HEK293T (cell line): ENCODE measurements at regions not wholly inside any gene's neighbourhood (a gene's known extent, or its start where the extent isn't known, plus 50 kb on each side); places are given as distances from the start of the nearest gene placed in this dataset.

Experiments
- CTCF ChIA-PET: fragments of 350-600 bp; formaldehyde crosslinking; extraction: SDS; loops from one replicate; lab custom pipeline; 2021; ENCODE audit warnings: antibody characterized with exemption, inconsistent platforms; lab: Yijun Ruan, JAX
- POLR2A ChIA-PET: fragments of 350-600 bp; formaldehyde crosslinking; extraction: SDS; loops from one replicate; lab custom pipeline; 2020; ENCODE audit warnings: antibody characterized with exemption, inconsistent platforms; lab: Yijun Ruan, JAX
- DNase-seq: peaks from one replicate; pipeline ENCODE4 v3.0.0; 2012; ENCODE audit warnings: mixed read lengths; ENCODE audit errors: extremely low spot score
- ARNT ChIP-seq: fragments of 450-650 bp; IDR thresholded peaks from 2 replicates; pipeline ENCODE4 v1.6.1; 2017; ENCODE audit warnings: mild to moderate bottlenecking
- BHLHE40 ChIP-seq: fragments of 450-650 bp; IDR thresholded peaks from 2 replicates; pipeline ENCODE4 v1.6.1; 2016; ENCODE audit warnings: mild to moderate bottlenecking, moderate library complexity, borderline replicate concordance
- CTBP1 ChIP-seq: fragments of 450-650 bp; IDR thresholded peaks from 2 replicates; pipeline ENCODE4 v1.6.1; 2016; ENCODE audit warnings: borderline replicate concordance
- ELF4 ChIP-seq: fragments of 450-650 bp; IDR thresholded peaks from 2 replicates; pipeline ENCODE4 v1.6.1; 2017; ENCODE audit warnings: antibody characterized with exemption
- FOXA1 ChIP-seq: fragments of 450-650 bp; IDR thresholded peaks from 2 replicates; pipeline ENCODE4 v1.6.1; 2016; ENCODE audit warnings: mild to moderate bottlenecking
- FOXK2 ChIP-seq: fragments of 450-650 bp; IDR thresholded peaks from 2 replicates; pipeline ENCODE4 v1.6.1; 2016; ENCODE audit warnings: mild to moderate bottlenecking
- FOXM1 ChIP-seq: fragments of 450-650 bp; IDR thresholded peaks from 2 replicates; pipeline ENCODE4 v1.6.1; 2017; ENCODE audit warnings: mild to moderate bottlenecking, borderline replicate concordance
- HDGF ChIP-seq: fragments of 450-650 bp; IDR thresholded peaks from 2 replicates; pipeline ENCODE4 v1.6.1; 2017; ENCODE audit warnings: antibody characterized with exemption, borderline replicate concordance
- L3MBTL2 ChIP-seq: fragments of 450-650 bp; conservative IDR thresholded peaks from 2 replicates; pipeline ENCODE4 v1.6.1; 2016; ENCODE audit warnings: mild to moderate bottlenecking
- LEF1 ChIP-seq: fragments of 450-650 bp; IDR thresholded peaks from 2 replicates; pipeline ENCODE4 v1.6.1; 2017; ENCODE audit warnings: mild to moderate bottlenecking, borderline replicate concordance
- NFRKB ChIP-seq: fragments of 450-650 bp; IDR thresholded peaks from 2 replicates; pipeline ENCODE4 v1.6.1; 2016; ENCODE audit warnings: mild to moderate bottlenecking, moderate library complexity
- PKNOX1 ChIP-seq: fragments of 450-650 bp; IDR thresholded peaks from 2 replicates; pipeline ENCODE4 v1.6.1; 2016
- SP1 ChIP-seq: fragments of 450-650 bp; IDR thresholded peaks from 2 replicates; pipeline ENCODE4 v1.6.1; 2017
- SUZ12 ChIP-seq: fragments of 450-650 bp; IDR thresholded peaks from 2 replicates; pipeline ENCODE4 v1.6.1; 2016; ENCODE audit warnings: mild to moderate bottlenecking
- TARDBP ChIP-seq: fragments of 450-650 bp; IDR thresholded peaks from 2 replicates; pipeline ENCODE4 v1.6.1; 2016
- ZNF384 ChIP-seq: fragments of 450-650 bp; IDR thresholded peaks from 2 replicates; pipeline ENCODE4 v1.6.1; 2016

GRCh38 chr15:93861413-93861812, 369.9 kb upstream of the MCTP2 start:
- TF ChIP-seq ZNF384 (no peak), PKNOX1 (no peak), ARNT (no peak), FOXK2 (no peak), SUZ12 (no peak)
- POLR2A ChIA-PET = no interaction called here
- CTCF ChIA-PET = no interaction called here
- no peak for DNase-seq

- TF ChIP-seq L3MBTL2 = no peak
- no peak for TF ChIP-seq ZNF384
- no peak for TF ChIP-seq PKNOX1
- no peak for TF ChIP-seq FOXM1
- TF ChIP-seq FOXK2 = no peak
- no peak for TF ChIP-seq NFRKB
- TF ChIP-seq SUZ12 = no peak
- no peak for TF ChIP-seq CTBP1
- TF ChIP-seq FOXA1 = no peak
- no peak for TF ChIP-seq ELF4
- CTCF ChIA-PET = no interaction called here
- POLR2A ChIA-PET = no interaction called here
- no peak for DNase-seq
Measured at GRCh38 chr15:93860701-93861100, 370.7 kb upstream of the MCTP2 start.

GRCh38 chr15:93859176-93859575, 372.2 kb upstream of the MCTP2 start:
- POLR2A ChIA-PET = no interaction called here
- TF ChIP-seq TARDBP (no peak), PKNOX1 (no peak), FOXA1 (no peak), ZNF384 (no peak), FOXM1 (no peak), L3MBTL2 (no peak), SP1 (no peak), ARNT (no peak), BHLHE40 (no peak), LEF1 (no peak), HDGF (no peak), FOXK2 (no peak), SUZ12 (no peak), ELF4 (no peak), CTBP1 (no peak), NFRKB (no peak)
- no peak for DNase-seq
- CTCF ChIA-PET = no interaction called here

GRCh38 chr15:93855181-93855826, 376.1 kb upstream of the MCTP2 start:
- ChIA-PET POLR2A (no interaction called here), CTCF (no interaction called here)
- TF ChIP-seq SUZ12 (no peak), FOXA1 (no peak), PKNOX1 (no peak), L3MBTL2 (no peak), LEF1 (no peak), FOXM1 (no peak), CTBP1 (no peak), TARDBP (no peak), ARNT (no peak)
- DNase-seq = no peak

- POLR2A ChIA-PET = no interaction called here
- TF ChIP-seq BHLHE40 (no peak), ELF4 (no peak), LEF1 (no peak), ARNT (no peak), FOXM1 (no peak), PKNOX1 (no peak), ZNF384 (no peak), CTBP1 (no peak), SUZ12 (no peak), SP1 (no peak), FOXA1 (no peak), NFRKB (no peak), L3MBTL2 (no peak), HDGF (no peak), TARDBP (no peak), FOXK2 (no peak)
- CTCF ChIA-PET = no interaction called here
- DNase-seq = no peak
Measured at GRCh38 chr15:93854088-93854487, 377.3 kb upstream of the MCTP2 start.

- ChIA-PET CTCF (no interaction called here), POLR2A (no interaction called here)
- TF ChIP-seq PKNOX1 (no peak), L3MBTL2 (no peak), NFRKB (no peak), LEF1 (no peak), CTBP1 (no peak), SUZ12 (no peak)
- DNase-seq = no peak
Measured at GRCh38 chr15:93852761-93853160, 378.6 kb upstream of the MCTP2 start.
